HG03460 (cell line): ENCODE measurements at regions not wholly inside any gene's neighbourhood (a gene's known extent, or its start where the extent isn't known, plus 50 kb on each side); places are given as distances from the start of the nearest gene placed in this dataset.

Source experiments
- ATAC-seq: cut with Tn5 transposase; IDR thresholded peaks from one replicate; pipeline ENCODE4 v1.9.1; 2021; ENCODE audit not compliant: unreplicated experiment

- no peak for ATAC-seq
Measured at GRCh38 chr5:56358046-56358445, 124.9 kb upstream of the ANKRD55 start.

- no peak for ATAC-seq
Measured at GRCh38 chr5:56357426-56357825, 124.3 kb upstream of the ANKRD55 start.

DNA sequence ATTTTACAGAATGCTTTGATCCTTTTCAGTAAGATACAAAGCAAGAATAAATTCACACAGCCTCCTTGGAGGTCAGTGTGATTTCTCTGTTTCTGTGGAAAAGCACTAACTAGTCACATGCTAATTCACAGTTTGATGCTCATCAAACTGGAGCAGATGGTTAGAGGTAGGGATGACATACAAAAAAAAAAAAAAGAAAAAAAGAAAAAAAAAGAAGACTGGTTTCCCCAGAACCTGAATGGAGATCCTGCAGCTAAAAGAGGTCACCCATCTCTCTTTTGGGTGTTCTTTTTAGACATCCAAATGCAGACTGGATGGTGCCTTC is 123.7 kb upstream of the ANKRD55 start:
- ATAC-seq = no peak

DNA sequence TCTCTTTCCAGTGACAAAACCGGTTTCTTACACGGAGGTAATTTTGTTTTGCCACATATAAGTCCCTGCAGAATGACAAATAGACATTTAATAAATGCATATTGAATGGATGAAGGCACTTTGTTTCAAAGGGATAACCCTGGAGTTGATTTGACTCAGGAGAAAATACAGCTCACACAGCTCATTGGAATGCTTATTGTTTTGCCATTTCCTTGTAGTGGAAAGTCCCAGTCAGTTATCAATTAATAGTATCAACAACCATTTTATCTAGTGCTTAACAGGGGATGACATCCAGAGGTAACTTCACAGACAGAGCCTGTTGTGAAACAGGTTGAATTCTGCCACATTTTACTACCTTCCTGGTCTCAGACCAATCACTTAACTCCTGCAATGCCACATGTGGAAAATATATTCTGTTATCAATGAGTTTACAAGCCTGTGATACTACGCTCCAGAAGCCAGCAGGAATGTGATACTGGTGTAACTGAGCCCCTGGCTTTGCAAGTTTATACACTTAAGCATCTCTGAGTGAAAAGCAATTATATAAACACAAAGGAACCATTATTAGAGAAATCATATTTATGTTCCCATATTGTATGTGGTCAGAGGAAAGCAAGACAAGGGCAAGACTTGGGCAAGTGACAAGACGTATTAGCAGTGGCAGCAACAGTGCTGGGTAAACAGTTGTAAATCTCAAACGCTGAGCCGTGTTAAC is 123.1 kb upstream of the ANKRD55 start:
- ATAC-seq = no peak

DNA sequence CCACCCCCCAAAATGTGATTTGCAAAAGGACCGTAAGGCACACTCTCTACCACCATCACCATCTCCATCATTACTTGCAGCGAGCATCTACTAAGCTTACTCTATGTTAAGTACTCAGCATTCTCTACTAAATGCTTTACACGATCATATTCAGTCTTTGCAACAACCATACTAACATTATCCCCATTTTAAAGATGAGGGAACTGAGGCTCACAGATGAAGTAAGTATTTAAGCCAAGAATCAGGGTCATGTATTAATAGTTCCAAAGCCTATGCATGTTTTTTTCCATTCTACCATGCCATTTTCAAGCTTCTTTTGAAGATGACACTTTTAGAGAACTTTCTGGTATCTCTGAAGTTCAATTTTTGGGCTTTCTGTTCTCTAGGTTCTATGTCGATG is 121.7 kb upstream of the ANKRD55 start:
- no peak for ATAC-seq

DNA sequence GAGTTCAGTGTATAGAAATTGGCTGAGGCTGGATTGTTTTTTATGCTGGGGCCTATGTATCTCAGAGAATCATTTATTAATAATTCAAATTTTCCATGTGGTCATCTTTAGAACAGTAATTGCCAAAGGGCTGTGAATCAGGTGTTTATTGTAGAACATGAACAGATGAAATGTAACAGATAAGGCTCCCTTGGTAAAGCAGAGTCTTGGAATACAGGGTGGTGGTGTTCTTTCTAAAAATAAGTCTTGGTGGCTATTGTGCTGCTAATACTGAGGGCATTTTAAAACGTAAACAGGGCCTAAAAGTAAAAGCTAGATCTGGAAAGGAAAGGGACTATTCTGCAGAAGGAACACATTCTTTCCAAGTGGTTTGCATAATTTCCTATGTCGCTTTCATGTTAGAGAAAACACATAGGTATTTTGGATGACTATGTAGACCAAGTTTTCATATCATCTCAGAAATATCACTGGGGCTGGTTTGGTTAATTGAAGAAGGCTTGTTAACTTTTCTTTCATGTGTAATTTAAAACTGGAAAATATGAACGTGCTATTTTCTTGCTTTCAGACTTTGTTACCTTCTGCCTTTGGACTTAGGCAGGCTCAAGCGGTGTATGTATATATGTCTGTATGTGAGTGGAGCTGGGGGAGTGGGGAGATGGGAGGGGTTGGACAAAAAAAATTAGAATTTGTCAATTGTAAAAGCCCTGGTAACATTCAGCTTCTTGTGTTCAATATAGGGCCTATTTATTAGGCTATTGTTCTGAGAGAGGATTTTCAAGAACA is 119.9 kb upstream of the ANKRD55 start:
- no peak for ATAC-seq

DNA sequence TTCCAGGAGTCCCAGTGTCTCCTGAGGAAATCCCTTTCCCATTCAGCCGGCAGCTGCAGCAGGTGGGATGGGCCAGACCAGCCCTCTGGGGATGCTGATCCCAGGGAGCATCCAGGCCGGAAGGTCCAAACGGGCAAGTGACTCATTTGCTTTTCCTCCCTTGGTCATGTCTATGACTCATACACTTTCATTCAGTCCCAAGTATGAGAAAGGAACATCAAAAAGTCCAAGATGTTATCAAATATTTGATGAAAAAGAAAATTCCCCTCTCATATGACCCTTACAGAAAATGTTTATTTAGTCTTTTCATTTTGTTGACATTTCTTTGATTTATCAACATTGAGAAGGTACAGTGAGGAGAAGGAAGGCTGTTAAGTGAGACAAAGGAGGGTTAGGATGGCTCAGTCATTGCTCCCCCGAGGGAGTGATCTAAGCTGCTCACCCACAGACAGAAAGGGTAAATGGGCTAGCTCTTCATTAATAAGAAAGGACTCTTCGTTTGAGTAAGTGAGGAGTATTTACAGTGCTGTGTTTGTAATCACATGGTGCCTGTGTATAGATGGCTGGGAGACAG is 117.6 kb upstream of the ANKRD55 start:
- ATAC-seq = no peak

DNA sequence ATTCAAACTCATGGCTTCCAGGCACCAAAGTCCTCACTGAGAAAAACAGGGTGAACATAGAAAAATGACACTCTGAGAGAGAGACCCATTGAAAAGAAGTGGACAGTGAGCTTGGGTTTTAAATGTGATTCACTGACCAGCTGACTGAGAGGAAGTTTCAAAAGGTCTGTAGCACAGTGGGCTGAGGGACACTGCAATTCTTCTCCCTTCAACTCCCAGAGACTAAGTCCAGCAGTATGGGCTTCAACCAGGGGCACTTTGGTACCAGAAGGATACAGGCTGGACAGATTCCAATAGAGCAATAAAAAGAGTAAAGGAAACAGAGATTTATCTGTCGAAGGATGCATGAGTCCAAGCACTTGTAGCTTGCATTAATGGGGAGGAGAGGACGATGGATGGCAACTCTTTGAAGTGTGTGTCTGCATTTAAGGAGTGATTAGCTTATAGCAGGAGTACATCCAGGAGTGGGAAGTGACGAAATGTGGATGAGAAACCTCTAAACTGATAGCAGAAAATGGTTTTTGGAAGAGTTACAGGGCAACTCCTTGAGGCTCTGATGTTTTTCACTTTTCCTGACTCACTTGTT is 117.0 kb upstream of the ANKRD55 start:
- no peak for ATAC-seq

- ATAC-seq = no peak
Measured at GRCh38 chr5:56349461-56349860, 116.3 kb upstream of the ANKRD55 start.

DNA sequence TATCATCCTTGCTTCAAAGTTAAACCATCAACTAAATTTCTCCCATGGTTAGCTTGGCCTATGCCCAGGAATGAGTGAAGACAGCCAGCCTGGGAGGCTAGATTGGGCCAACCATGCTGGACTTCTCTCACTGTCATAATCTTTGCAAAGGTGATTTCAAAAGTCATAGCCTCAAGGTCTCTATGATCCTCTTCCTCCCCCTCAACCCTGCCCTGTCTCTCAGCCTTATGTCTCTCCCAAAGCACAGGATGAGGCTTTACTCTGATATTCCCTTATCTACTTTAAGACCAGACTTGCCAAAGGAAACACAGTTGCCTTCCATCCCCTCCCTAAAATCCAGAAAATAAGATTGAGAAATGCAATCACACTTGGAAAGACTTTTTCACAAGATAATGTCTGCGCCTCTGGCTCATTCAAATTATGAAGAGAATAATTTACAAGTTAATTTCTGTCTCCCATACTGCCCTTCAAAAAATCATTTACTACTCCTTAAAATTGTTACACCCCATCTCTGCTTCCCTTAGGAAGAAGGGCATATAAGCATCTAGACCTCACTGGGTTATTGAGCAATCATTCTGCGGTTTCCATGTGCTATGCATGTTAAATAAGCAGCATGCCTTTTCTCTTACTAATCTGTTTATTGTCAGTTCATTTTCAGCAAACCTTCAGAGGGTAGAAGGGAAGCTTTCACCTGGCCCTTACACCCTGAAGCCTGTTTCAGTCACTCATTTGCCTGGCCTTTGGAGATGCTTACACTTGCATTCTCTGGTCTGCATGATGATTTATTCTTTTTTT is 113.8 kb upstream of the ANKRD55 start:
- no peak for ATAC-seq

GRCh38 chr5:56346044-56346710 is 113.0 kb upstream of the ANKRD55 start:
- no peak for ATAC-seq

- ATAC-seq = no peak
Measured at GRCh38 chr5:56345352-56345751, 112.2 kb upstream of the ANKRD55 start.

DNA sequence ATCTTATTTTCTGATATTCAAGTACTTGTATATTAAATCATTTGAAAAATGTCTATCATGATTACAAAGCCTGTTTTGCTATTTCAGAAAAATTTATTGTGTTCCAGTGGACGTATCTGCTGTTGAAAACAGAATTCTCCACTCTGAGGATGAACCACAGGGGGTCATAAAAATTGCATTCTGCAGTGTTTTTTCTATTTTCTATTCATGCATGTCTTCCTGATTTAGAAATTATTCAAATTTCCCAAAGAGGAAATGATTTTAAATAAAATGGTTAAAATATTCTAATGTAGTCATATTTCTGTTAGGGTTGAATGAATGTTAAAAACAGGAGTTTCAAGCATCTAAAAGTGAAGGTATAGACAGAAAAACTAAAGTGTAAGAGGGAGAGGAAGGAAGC is 111.5 kb upstream of the ANKRD55 start:
- ATAC-seq = no peak

GRCh38 chr5:56343988-56344387 is 110.9 kb upstream of the ANKRD55 start:
- no peak for ATAC-seq

- no peak for ATAC-seq
Measured at GRCh38 chr5:56342616-56343015, 109.5 kb upstream of the ANKRD55 start.

- ATAC-seq = no peak
Measured at GRCh38 chr5:56340196-56340980, 107.3 kb upstream of the ANKRD55 start.

GRCh38 chr5:56339732-56340131 is 106.6 kb upstream of the ANKRD55 start:
- ATAC-seq = no peak

DNA sequence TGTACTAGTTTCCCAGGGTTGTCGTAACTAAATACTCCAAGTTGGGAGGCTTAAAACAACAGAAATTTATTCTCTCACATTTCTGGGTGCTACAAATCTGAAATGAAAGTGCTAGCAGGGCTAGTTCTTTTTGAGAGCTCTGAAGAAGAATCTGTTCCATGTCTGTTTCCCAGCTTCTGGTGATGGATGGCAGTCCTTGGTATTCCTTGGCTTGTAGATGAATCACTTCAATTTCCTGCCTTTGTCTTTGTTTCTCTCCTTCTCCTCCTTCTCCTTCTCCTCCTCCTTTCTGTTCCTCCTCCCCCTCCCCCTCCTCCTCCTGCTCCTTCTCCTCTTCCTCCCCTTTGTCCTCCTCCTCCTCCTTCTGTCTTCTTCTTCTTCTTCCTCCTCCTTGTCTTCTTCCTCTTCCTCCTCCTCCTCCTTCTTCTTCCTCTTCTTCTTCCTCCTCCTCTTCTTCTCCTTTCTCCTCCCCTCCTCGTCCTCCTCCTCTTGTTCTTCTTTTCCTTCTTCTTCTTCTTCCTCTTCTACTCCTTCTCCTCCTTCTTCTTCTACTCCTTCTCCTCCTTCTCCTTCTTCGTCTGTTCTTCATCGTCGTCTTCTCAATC is 104.7 kb upstream of the ANKRD55 start:
- ATAC-seq = no peak

DNA sequence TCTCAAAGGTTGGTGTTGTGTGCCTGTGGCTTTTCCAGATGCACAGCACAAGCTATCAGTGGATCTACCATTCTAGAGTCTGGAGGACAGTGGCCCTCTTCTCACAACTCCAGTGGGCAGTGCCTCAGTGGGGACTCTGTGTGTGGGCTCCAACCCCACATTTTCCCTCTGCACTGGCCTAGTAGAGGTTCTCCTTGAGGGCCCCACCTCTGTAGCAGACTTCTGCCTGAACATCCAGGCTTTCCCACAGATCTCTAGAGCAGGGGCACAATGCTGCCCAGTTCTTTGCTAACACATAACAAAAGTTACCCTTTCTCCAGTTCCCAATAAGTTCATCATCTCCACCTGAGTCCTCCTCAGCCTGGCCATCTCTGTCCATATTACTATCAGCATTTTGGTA is 102.1 kb upstream of the ANKRD55 start:
- ATAC-seq = no peak

- ATAC-seq = no peak
Measured at GRCh38 chr5:56330806-56331205, 97.7 kb upstream of the ANKRD55 start.
